Common myeloid progenitor, CD34-positive (primary cell): ENCODE measurements at regions not wholly inside any gene's neighbourhood (a gene's known extent, or its start where the extent isn't known, plus 50 kb on each side); places are given as distances from the start of the nearest gene placed in this dataset.

Experiments used
- CTCF ChIA-PET: fragments of 350-600 bp; sonication (Branson Sonifier 250); formaldehyde crosslinking; loops from one replicate; lab custom pipeline; 2021; ENCODE audit warnings: antibody characterized with exemption; lab: Charles Lee
- POLR2A ChIA-PET: fragments of 350-600 bp; sonication (Branson Sonifier 250); formaldehyde crosslinking; loops from one replicate; lab custom pipeline; 2021; ENCODE audit warnings: antibody characterized with exemption; lab: Charles Lee
- DNase-seq, 3 donors: peaks; one replicate each; pipeline versions ENCODE4 v3.0.0 to v3.0.0-alpha.2; 2013
- H3K27ac ChIP-seq, 2 experiments: 1 replicate in 1 of 2; 2 replicates in 1 of 2; pipeline ENCODE4 v1.7.0; 2013; ENCODE audit warnings: inconsistent platforms in 2 of 2, low read length in 2 of 2, mild to moderate bottlenecking in 2 of 2, low read depth in 1 of 2, moderate library complexity in 1 of 2; ENCODE audit not compliant: severe bottlenecking in 2 of 2, insufficient read depth in 1 of 2, poor library complexity in 1 of 2
- H3K27me3 ChIP-seq, 5 experiments: replicated peaks in 2 of 5; 1 replicate in 3 of 5; 2 replicates in 2 of 5; pipeline versions ENCODE4 v1.6.1 to v1.7.0; 2013; ENCODE audit warnings: low read length in 4 of 5, mild to moderate bottlenecking in 2 of 5, moderate library complexity in 2 of 5, inconsistent platforms in 1 of 5; ENCODE audit not compliant: insufficient read depth in 5 of 5, control insufficient read depth in 4 of 5
- H3K36me3 ChIP-seq, 4 experiments: 1 replicate in 2 of 4; 2 replicates in 2 of 4; pipeline versions ENCODE4 v1.6.1 to v1.7.0; 2013; ENCODE audit warnings: low read length in 3 of 4, control low read depth in 1 of 4, mild to moderate bottlenecking in 1 of 4; ENCODE audit not compliant: control insufficient read depth in 4 of 4, insufficient read depth in 4 of 4
- H3K4me1 ChIP-seq, 4 experiments: 1 replicate in 3 of 4; 2 replicates in 1 of 4; pipeline versions ENCODE4 v1.6.1 to v1.7.1; 2013; ENCODE audit warnings: low read length in 3 of 4, mild to moderate bottlenecking in 3 of 4, control low read depth in 1 of 4, inconsistent platforms in 1 of 4, moderate library complexity in 1 of 4; ENCODE audit not compliant: control insufficient read depth in 4 of 4, insufficient read depth in 4 of 4; ENCODE audit errors: control extremely low read depth in 1 of 4
- H3K4me3 ChIP-seq, 7 experiments: 1 replicate in 4 of 7; 2 replicates in 3 of 7; pipeline versions ENCODE4 v1.5.1 to v1.7.0; 2013; ENCODE audit warnings: mild to moderate bottlenecking in 7 of 7, low read length in 6 of 7, moderate library complexity in 6 of 7, inconsistent platforms in 2 of 7, low read depth in 2 of 7, control low read depth in 1 of 7; ENCODE audit not compliant: insufficient read depth in 4 of 7, control insufficient read depth in 1 of 7; ENCODE audit errors: extremely low read depth in 1 of 7
- H3K9me3 ChIP-seq, 5 experiments: 1 replicate in 4 of 5; 2 replicates in 1 of 5; pipeline versions ENCODE4 v1.6.1 to v1.7.1; 2013; ENCODE audit warnings: low read length in 4 of 5, mild to moderate bottlenecking in 2 of 5, inconsistent platforms in 1 of 5, low read depth in 1 of 5, moderate library complexity in 1 of 5; ENCODE audit not compliant: control insufficient read depth in 4 of 5, insufficient read depth in 2 of 5; ENCODE audit errors: control extremely low read depth in 1 of 5
- WGBS: methylation state at CpG from one replicate; pipeline ENCODE4 v1.1.5; 2013; ENCODE audit not compliant: insufficient coverage; 5-methylcytosine and 5-hydroxymethylcytosine counted together

GRCh38 chr18:78721981-78722380 is 257.6 kb upstream of the SALL3 start:
- Histone ChIP-seq H3K27me3 (peaks cover 3 to 50% (median 15%) of the 10 kb centered on the region in 5 experiments), H3K4me3 (no peak overlapping the region), H3K27ac (no peak overlapping the region), H3K9me3 (no peaks in the 10 kb centered on the region), H3K36me3 (no peaks in the 10 kb centered on the region), H3K4me1 (no peaks in the 10 kb centered on the region)
- ChIA-PET POLR2A (no interaction called here), CTCF (no interaction called here)
- no peak for DNase-seq
- 62% methylated on average over 8 of the region's 9 CpGs for WGBS

GRCh38 chr18:78722386-78722785 is 257.2 kb upstream of the SALL3 start:
- Histone ChIP-seq H3K36me3 (no peaks in the 10 kb centered on the region), H3K9me3 (no peaks in the 10 kb centered on the region), H3K27ac (no peak overlapping the region), H3K4me1 (no peaks in the 10 kb centered on the region), H3K4me3 (no peak overlapping the region), H3K27me3 (peaks cover 3 to 50% (median 15%) of the 10 kb centered on the region in 5 experiments)
- POLR2A ChIA-PET: no interaction called here
- DNase-seq: no peak
- CTCF ChIA-PET: no interaction called here
- WGBS: 35% methylated on average over 9 of the region's 10 CpGs

- no peak overlapping the region for H3K4me3 ChIP-seq
- no peak for DNase-seq
- H3K36me3 ChIP-seq: no peaks in the 10 kb centered on the region
- ChIA-PET POLR2A (interaction anchor here (0.6 kb wide), 1 partner anchor 13 kb away, joined by 3 read pairs; no protein-coding TSS in a partner anchor), CTCF (no interaction called here)
- no peaks in the 10 kb centered on the region for H3K4me1 ChIP-seq
- no peak overlapping the region for H3K27ac ChIP-seq
- H3K9me3 ChIP-seq: no peaks in the 10 kb centered on the region
- 79% methylated on average over 18 of the region's 20 CpGs for WGBS
- peaks cover 3 to 50% (median 15%) of the 10 kb centered on the region in 5 experiments for H3K27me3 ChIP-seq
Observed at GRCh38 chr18:78722929-78723710, 256.5 kb upstream of the SALL3 start.

GRCh38 chr18:78724214-78724914 is 255.3 kb upstream of the SALL3 start:
- H3K36me3 ChIP-seq: no peaks in the 10 kb centered on the region
- H3K27me3 ChIP-seq: peaks cover 3 to 50% (median 17%) of the 10 kb centered on the region in 5 experiments
- POLR2A ChIA-PET: no interaction called here
- H3K4me3 ChIP-seq: no peak overlapping the region
- WGBS: 87% methylated on average over 11 of the region's 15 CpGs
- H3K27ac ChIP-seq: no peak overlapping the region
- CTCF ChIA-PET: no interaction called here
- no peak for DNase-seq
- no peaks in the 10 kb centered on the region for H3K4me1 ChIP-seq
- no peaks in the 10 kb centered on the region for H3K9me3 ChIP-seq

- 93% methylated on average over 8 of the region's 10 CpGs for WGBS
- H3K36me3 ChIP-seq: no peaks in the 10 kb centered on the region
- H3K4me1 ChIP-seq: no peaks in the 10 kb centered on the region
- H3K27me3 ChIP-seq: peaks cover 3 to 50% (median 17%) of the 10 kb centered on the region in 5 experiments
- H3K4me3 ChIP-seq: no peak overlapping the region
- POLR2A ChIA-PET: no interaction called here
- H3K9me3 ChIP-seq: no peaks in the 10 kb centered on the region
- CTCF ChIA-PET: no interaction called here
- no peak overlapping the region for H3K27ac ChIP-seq
- no peak for DNase-seq
Observed at GRCh38 chr18:78725426-78725825, 254.2 kb upstream of the SALL3 start.

GRCh38 chr18:78726326-78727056 is 253.1 kb upstream of the SALL3 start:
- Histone ChIP-seq H3K27ac (no peak overlapping the region), H3K4me1 (no peaks in the 10 kb centered on the region), H3K36me3 (no peaks in the 10 kb centered on the region), H3K4me3 (no peak overlapping the region), H3K9me3 (no peaks in the 10 kb centered on the region), H3K27me3 (peaks cover 3 to 42% (median 17%) of the 10 kb centered on the region in 5 experiments)
- ChIA-PET POLR2A (no interaction called here), CTCF (no interaction called here)
- 93% methylated on average over 46 of the region's 50 CpGs for WGBS
- no peak for DNase-seq
